ENCODE measurements at regions not wholly inside any gene's neighbourhood (a gene's known extent, or its start where the extent isn't known, plus 50 kb on each side); places are given as distances from the start of the nearest gene placed in this dataset.

DNA sequence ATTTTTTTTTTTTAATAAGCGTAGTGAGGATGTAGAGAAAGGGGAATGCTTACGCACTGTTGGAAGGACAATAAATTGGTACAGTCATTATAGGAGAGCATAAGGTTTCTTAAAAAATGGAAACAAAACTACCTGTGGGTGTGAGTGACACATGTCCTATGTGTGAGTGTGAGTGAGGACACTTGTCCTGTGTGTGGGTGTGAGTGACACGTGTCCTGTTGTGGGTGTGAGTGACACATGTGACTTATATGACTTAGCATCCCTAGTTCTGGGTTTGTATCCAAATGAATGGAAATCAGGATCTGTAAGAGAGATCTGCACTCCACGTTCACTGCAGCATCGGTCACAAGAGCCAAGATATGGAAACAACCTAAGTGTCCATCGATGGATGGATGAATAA, 91.8 kb downstream of the CBLN2 start:
- H3K4me3 Mint-ChIP-seq = no peak overlapping the region
- H3K27ac Mint-ChIP-seq = no peak overlapping the region
- no peak for TF ChIP-seq CTCF (IDR thresholded peaks at IDR 0.05; ENCODE audit: unreplicated experiment)
- H3K9me3 Mint-ChIP-seq = peaks cover 27% of the 10 kb centered on the region
- H3K36me3 Mint-ChIP-seq = no peaks in the 10 kb centered on the region
- no peaks in the 10 kb centered on the region for H3K4me1 Mint-ChIP-seq
- no peak for DNase-seq (ENCODE audit: low spot score in 2 of 2, unreplicated experiment in 2 of 2)
- peaks cover 12% of the 10 kb centered on the region for H3K27me3 Mint-ChIP-seq (ENCODE audit: low read depth)

- Mint-ChIP-seq H3K4me3 (no peak overlapping the region), H3K36me3 (no peaks in the 10 kb centered on the region), H3K9me3 (no peaks in the 10 kb centered on the region), H3K27me3 (ENCODE audit: low read depth) (peaks cover 37% of the 10 kb centered on the region), H3K4me1 (no peaks in the 10 kb centered on the region), H3K27ac (no peak overlapping the region)
- no peak for TF ChIP-seq CTCF (IDR thresholded peaks at IDR 0.05; ENCODE audit: unreplicated experiment)
- DNase-seq (ENCODE audit: low spot score in 2 of 2, unreplicated experiment in 2 of 2) = no peak
Observed at GRCh38 chr18:72444798-72445155, 99.4 kb downstream of the CBLN2 start.

GRCh38 chr18:72444111-72444797, 99.9 kb downstream of the CBLN2 start:
- Mint-ChIP-seq H3K27ac (no peak overlapping the region), H3K9me3 (no peaks in the 10 kb centered on the region), H3K4me3 (no peak overlapping the region), H3K36me3 (no peaks in the 10 kb centered on the region), H3K4me1 (no peaks in the 10 kb centered on the region), H3K27me3 (ENCODE audit: low read depth) (peaks cover 36% of the 10 kb centered on the region)
- TF ChIP-seq CTCF (IDR thresholded peaks at IDR 0.05; ENCODE audit: unreplicated experiment) = no peak
- DNase-seq (ENCODE audit: low spot score in 2 of 2, unreplicated experiment in 2 of 2) = no peak

- no peak for DNase-seq (ENCODE audit: low spot score in 2 of 2, unreplicated experiment in 2 of 2)
- H3K4me3 Mint-ChIP-seq = no peak overlapping the region
- peaks cover 18% of the 10 kb centered on the region for H3K27me3 Mint-ChIP-seq (ENCODE audit: low read depth)
- no peak overlapping the region for H3K27ac Mint-ChIP-seq
- H3K36me3 Mint-ChIP-seq = no peaks in the 10 kb centered on the region
- no peaks in the 10 kb centered on the region for H3K4me1 Mint-ChIP-seq
- no peak for TF ChIP-seq CTCF (IDR thresholded peaks at IDR 0.05; ENCODE audit: unreplicated experiment)
- H3K9me3 Mint-ChIP-seq = no peaks in the 10 kb centered on the region
Observed at GRCh38 chr18:72436401-72436800, 107.7 kb downstream of the CBLN2 start.

GRCh38 chr18:72433756-72434155, 110.4 kb downstream of the CBLN2 start:
- Mint-ChIP-seq H3K4me1 (no peaks in the 10 kb centered on the region), H3K36me3 (no peaks in the 10 kb centered on the region), H3K27ac (no peak overlapping the region), H3K27me3 (ENCODE audit: low read depth) (peaks cover 15% of the 10 kb centered on the region), H3K4me3 (no peak overlapping the region), H3K9me3 (peaks cover 11% of the 10 kb centered on the region)
- no peak for DNase-seq (ENCODE audit: low spot score in 2 of 2, unreplicated experiment in 2 of 2)
- TF ChIP-seq CTCF (IDR thresholded peaks at IDR 0.05; ENCODE audit: unreplicated experiment) = no peak

DNA sequence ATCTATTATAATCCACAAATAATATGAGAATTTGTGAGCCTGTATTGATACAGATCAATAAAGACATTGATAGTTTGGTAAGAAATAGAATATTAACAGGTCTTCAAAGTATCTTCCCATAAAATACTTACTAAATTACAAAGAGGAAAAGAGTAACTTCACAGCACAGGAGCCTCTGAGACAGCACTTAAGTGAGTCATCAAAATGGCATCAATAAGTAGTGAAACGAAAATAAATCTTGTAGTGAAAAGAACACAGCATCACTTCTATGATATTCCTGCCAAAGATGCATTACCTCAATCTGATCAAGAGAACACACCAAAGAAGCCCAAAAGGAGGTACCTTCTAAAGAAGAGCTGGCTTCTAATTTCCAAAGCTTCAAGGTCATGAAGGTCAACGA, 116.4 kb downstream of the CBLN2 start:
- Mint-ChIP-seq H3K4me1 (no peaks in the 10 kb centered on the region), H3K27me3 (ENCODE audit: low read depth) (no peaks in the 10 kb centered on the region), H3K4me3 (no peak overlapping the region), H3K36me3 (no peaks in the 10 kb centered on the region), H3K9me3 (peaks cover 11% of the 10 kb centered on the region), H3K27ac (no peak overlapping the region)
- TF ChIP-seq CTCF (IDR thresholded peaks at IDR 0.05; ENCODE audit: unreplicated experiment) = no peak
- DNase-seq (ENCODE audit: low spot score in 2 of 2, unreplicated experiment in 2 of 2) = no peak
